Superior temporal gyrus (tissue), 1 donor: ENCODE measurements at regions not wholly inside any gene's neighbourhood (a gene's known extent, or its start where the extent isn't known, plus 50 kb on each side); places are given as distances from the start of the nearest gene placed in this dataset.
"Not testable (repeated sequence)": the region's sequence is repeated elsewhere in the genome, so short reads cannot be mapped to it uniquely, and the experiment has no call there.

Source experiments
- DNase-seq: peaks from one replicate; pipeline ENCODE4 v3.0.0-alpha.2; 2016; ENCODE audit errors: extremely low spot score

- no peak for DNase-seq
Observed at GRCh38 chr5:63563008-63563917, 399.0 kb downstream of the HTR1A start.

DNA sequence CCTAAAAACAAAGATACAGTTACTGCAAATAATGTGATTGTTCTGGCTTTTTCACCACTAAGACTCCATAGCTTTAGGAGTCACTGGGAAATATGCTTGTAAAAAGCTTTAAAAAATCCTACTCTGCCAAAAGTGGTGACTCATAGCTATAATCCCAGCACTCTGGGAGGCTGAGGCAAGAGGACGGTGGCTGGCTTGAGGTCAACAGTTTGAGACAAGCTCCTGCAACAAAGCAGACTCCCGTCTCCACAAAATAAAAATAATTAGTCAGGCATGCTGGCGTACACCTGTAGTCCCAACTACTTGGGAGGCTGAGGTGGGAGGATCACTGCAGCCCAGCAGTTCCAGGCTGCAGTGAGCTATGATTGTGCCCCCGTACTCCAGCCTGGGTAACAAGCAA lies 406.4 kb downstream of the HTR1A start:
- DNase-seq = no peak

DNA sequence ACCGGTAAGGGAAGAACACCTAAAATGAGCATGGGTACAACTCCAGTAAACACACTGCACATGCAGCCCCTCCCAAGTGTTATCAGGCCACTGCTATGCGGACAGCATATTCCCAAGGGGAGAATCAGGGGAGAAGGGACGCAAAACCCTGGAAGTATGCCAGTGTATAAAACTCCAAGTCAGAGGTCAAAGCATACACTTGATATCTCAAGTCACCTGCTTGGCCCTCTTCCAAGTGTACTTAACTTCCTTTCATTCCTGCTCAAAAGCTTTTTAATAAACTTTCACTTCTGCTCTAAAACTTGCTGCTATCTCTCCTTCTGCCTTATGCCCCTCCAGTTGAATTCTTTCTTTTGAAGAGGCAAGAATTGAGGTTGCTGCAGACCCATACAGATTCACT lies 408.1 kb downstream of the HTR1A start:
- no peak for DNase-seq

- no peak for DNase-seq
Observed at GRCh38 chr5:63553073-63553472, 409.2 kb downstream of the HTR1A start.

DNA sequence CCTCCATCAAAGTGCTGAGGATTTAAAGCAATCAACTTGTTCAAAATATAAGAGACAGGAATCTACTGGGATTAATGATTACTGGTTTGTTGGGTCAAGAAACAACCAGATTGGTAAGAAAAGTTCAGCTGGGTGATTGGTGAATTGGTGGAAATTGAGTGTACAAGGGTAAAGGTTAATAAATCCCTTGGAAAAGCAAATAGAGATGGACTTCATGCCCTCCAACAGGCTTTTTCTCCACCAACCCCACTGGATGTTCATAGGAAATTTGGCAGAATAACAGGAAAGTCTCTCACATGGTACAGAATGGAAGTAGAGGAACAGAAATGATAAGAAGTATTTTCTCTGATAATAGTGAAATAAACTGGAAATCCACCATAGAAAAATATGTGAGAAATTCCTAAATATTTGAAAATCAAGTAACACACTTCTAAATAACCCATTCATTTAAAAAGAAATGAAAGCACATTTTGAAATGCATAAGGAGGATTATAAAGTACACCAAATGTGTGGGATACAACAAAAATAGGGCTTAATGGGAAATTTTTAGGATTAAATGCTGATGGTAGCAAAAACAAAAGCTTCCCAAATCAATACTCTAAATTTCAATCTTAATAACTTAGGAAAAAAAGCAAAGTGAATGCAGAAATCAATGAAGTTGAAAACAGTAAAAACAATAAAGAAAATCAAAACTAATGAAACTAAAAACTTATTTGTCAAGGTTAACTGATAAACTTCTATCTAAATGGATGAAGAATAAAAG lies 426.2 kb downstream of the HTR1A start:
- no peak for DNase-seq

DNA sequence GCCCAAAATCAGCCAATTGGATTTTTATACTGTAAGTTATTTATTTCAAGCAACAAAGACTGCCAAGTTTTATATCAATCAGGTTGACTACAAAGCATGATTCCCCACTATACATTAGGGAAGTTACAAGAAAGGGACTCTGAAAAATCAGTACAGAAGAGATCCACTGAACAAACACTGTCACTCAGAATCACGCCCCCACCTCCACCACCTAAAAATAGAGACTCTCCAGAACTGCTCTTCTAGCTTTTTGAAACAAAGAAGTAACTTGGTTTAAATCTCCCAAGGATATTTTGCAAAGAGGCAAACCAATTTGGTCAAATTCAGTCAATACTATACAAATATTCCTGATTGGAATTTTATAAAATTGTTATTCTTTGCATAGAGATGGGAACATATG lies 438.0 kb downstream of the HTR1A start:
- no peak for DNase-seq

- DNase-seq = no peak
Observed at GRCh38 chr5:63516006-63516405, 446.2 kb downstream of the HTR1A start.

GRCh38 chr5:63500242-63500641 lies 462.0 kb downstream of the HTR1A start:
- no peak for DNase-seq

DNA sequence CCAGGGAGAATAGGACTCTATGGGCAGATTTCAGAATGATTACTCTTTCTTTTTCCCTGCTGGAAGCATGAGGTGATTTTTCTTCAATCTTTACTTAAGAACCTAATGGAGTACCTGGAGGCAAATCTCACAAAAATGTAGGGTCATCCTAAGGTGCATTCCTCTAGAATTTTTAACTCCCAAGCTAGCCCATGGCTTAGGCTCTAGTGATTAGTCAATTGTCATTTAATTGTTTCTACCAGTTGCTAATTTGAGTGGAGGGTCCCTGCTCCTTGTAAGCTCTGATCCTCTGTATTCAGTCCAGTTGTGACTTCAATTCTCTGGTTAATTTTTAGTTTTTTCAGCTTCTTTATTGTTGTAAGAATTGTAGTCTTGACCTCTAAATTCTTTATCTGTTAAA lies 467.0 kb downstream of the HTR1A start:
- DNase-seq = no peak

DNA sequence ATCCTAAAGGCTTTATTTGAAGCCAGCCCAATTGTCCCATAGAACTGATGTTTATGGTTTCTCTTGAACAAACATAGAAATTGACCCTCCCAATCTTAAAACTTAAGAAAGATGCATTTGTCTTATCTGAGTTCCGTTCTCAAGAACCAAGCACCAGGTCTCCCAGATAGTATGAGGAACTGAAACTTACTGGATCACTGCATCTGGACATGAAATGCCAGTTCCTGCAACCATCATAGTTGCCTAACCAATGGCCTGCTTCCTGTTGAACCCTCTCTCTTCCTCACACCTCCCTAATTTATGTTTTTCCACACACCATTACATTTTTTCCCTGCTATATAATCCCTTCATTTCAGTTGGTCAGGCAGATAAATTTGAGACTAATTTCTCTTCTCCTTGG lies 478.9 kb downstream of the HTR1A start:
- DNase-seq = no peak

- no peak for DNase-seq
Observed at GRCh38 chr5:63473335-63473967, 488.8 kb downstream of the HTR1A start.

DNA sequence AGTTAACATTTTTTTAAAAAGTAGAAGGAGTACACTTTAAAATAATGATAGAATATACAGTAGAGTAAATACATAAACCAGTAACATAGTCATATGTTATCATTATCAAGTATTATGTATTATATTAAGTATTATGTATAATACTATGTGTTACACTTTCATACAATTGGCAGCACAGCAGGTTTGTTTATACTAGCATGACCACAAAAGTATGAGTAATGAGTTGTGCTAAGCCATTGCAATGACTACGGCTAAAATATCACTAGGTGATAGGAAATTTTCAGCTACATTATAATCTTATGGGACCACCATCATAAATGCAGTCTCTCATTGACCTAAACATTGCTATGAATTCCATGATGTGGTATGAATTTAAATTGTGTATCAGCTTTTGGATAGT lies 506.0 kb downstream of the HTR1A start:
- DNase-seq = no peak

GRCh38 chr5:63451188-63451587 lies 511.1 kb downstream of the HTR1A start:
- DNase-seq = no peak

- DNase-seq = no peak
Observed at GRCh38 chr5:63439537-63439936, 522.7 kb downstream of the HTR1A start.

DNA sequence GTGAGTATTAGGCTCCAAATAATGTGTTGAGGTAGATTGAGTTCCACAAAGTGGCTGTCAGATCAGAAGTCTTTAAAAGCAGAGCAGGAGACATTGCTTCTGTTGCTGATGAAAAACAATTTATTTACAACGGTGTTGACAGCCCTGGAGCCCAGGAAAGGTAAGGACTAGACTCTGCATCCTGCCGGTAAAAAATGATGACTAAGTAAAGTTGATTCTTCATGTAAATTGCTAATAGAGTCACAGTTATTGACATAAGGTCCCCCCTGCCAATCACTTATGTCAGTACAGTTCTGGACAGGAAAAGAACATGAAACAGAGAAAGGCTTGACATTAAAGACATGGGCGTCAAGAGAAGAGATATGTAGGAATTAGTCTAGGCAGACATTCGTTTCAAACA lies 552.5 kb downstream of the HTR1A start:
- no peak for DNase-seq

DNA sequence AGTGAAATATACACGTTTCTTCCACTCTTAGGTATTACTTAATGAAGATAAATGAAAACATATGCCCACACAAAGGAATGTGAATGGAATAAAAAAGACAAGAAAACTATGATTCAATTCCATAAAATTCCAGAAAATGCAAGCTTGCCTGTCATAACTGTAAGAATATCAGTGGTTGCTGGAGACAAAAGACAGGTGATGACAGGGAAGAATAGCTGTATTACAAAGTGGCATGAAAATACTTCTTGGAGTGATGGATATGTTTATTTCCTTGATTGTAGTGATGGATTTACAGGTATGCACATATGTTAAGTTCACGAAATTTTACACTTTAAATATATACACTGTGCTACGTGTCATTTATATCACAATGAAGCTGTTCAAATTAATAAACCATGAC lies 553.3 kb downstream of the HTR1A start:
- DNase-seq = no peak

GRCh38 chr5:63401436-63402046 lies 560.7 kb downstream of the HTR1A start:
- DNase-seq = peak; percentile 84

DNA sequence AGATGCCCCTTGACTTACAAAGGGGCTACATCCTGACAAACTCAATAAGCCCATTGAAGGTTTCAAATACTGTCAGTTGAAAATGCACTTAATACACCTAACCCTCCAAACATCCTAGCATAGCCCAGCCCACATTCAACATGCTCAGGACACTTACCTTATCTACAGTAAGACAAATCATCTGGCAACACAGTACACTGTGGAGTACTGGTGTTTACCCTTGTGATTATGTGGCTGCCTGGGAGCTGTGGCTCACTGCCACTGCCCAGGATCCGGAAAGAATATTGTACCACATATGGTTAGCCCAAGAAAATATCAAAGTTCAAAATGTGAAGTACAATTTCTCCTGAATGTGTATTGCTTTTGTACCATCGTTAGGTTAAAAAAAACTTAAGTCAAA lies 562.2 kb downstream of the HTR1A start:
- DNase-seq = no peak

GRCh38 chr5:63398346-63398745 lies 563.9 kb downstream of the HTR1A start:
- no peak for DNase-seq

DNA sequence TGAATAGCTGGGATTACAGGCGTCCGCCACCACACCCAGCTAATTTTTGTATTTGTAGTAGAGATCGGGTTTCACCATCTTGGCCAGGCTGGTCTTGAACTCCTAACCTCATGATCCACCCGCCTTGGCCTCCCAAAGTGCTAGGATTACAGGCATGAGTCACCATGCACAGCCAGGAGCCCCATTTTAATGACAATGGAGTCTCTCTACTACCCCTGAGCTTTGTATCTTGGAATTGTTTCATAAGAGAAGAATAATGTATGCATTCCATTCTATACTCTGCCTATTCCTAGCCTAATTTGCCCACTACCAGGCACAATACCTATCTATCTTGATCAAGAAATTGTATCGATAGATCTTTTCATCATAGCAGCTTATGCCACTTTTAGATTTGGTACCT lies 574.1 kb downstream of the HTR1A start:
- DNase-seq = not testable (repeated sequence)

DNA sequence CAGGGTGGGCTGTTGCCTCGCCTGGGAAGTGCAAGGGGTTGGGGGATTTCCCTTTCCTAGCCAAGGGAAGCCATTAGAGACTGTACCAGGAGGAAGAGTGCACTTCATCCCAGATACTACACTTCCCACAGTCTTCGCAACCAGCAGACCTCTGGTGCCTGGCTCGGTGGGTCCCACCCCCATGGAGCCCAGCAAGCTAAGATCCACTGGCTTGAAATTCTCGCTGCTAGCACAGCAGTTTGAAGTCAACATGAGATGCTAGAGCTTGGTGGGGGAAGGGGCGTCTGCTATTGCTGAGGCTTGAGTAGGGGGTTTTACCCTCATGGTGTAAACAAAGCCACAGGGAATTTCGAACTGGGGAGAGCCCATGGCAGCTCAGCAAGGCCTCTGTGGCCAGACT lies 586.4 kb downstream of the HTR1A start:
- no peak for DNase-seq

GRCh38 chr5:63374085-63374484 lies 588.2 kb downstream of the HTR1A start:
- DNase-seq = no peak
